ENCODE measurements at regions not wholly inside any gene's neighbourhood (a gene's known extent, or its start where the extent isn't known, plus 50 kb on each side); places are given as distances from the start of the nearest gene placed in this dataset.

DNA sequence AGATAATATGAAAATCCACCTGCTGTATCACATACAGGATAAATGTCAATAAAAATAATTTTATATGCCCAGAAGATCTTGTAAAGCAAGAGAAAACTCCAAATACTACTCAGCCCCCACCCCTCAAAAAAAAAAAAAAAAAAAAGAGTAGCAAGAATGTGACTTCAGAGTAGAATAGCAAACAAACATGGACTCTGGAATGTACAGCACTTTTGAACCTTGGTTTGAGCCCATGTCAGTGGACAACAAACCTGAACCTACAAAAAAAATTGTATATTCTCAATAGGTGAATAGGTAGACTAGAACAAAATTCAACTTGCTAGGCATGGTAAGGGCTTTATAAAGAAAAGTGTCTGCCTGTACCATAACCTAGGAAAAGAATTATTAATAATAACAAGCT lies 428.0 kb downstream of the SLITRK6 start:
- DNase-seq = no peak

DNA sequence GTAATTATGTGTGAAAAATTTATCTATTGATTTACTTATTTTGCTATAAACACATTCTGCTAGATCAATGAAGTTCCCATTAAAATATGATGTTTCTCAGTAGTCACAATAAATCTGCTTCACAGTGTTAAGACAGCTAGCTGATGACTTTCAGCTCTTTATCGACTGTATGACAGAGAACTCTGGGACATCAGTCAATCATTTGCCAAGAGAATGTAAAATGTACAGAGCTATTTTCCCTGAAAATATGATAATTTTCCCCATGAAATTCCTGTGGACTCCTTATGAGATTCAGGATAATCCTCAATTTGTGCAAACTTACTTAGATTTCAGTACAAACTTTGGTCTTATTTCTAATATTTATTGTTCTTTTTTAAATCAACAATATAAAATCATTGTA lies 430.5 kb downstream of the SLITRK6 start:
- no peak for DNase-seq

GRCh38 chr13:85367887-85368286 lies 431.3 kb downstream of the SLITRK6 start:
- no peak for DNase-seq

DNA sequence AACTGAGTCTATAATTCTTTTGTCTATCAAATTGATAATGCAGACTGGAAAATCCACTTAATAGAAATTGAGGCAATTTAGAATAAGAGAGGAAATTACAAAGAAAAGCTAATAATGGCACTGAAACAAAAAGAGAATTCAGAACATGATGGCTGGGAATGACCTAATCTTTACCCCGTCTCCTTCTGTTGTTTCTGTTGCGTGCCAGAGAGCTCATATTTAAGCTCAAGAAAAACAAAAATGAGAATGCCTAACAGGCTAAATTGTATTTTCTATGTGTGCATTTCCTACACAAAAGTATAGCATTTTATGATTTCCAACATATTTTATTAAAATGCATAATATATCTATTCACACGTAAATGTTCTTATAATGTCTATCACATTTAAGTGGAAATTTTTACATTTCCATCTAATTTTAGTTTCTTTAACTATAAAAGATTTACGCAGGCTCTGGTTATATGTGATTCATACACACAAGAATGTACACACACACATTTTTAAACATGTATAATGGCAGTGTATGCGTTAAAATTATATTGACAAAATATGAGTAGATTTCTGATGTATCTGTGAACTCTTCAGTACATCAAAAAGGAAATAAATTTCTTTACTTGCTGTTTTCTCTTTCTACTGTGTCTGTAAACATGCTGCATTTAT lies 432.3 kb downstream of the SLITRK6 start:
- DNase-seq = no peak

DNA sequence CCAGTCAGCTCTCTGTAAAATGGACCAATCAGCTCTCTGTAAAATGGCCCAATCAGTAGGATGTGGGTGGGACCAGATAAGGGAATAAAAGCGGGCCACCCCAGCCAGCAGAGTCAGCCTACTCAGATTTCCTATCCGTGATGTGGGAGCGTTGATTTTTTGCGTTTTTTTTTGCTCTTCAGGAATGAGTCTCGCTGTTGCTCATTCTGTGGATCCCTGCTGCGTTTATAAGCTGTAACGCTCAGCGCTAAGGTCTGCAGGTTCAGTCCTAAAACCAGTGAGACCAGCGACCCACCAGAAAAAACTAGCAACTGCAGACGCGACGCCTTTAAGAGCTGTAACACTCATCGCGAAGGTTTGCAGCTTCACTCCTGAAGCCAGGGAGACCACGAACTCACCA lies 435.7 kb downstream of the SLITRK6 start:
- no peak for DNase-seq

GRCh38 chr13:85362980-85363379 lies 436.2 kb downstream of the SLITRK6 start:
- no peak for DNase-seq

- no peak for DNase-seq
Observed at GRCh38 chr13:85347251-85347650, 452.0 kb downstream of the SLITRK6 start.

DNA sequence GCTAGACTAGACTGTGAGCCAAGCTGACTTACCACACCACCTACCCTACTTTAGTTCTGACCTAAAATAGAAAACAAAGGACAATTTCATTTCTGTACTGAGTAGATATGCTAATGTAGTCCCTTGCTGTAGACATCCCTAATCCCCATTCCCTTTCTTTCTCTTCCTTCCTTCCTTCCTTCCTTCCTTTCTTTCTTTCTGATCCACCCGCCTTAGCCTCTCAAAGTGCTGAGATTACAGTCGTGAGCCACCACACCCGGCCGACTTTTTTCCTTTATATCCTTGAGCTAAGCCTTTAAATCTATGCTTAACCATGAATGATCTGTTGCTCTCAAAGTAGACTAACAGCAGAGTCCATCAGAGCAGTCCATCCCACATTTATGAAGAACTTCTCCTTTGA lies 465.0 kb downstream of the SLITRK6 start:
- no peak for DNase-seq

GRCh38 chr13:85333506-85334020 lies 465.7 kb downstream of the SLITRK6 start:
- no peak for DNase-seq

DNA sequence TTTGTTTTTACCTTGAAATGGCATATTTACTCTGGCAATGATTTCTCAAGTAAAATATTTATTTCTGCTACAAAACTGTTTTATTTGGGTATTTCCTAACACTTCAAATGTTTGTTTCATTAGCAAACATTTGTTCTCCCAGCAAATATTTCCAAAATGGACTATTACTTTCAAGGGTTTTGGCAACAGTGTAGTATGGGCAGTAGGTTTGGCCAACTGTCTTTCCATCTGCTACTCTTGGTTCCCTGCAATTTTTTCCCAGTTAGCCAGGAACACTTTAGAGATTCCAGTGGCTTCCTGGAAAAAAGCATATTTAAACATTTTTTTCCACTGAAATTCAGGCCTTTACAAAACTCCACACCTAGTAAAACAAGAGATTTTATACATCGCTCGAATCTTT lies 466.6 kb downstream of the SLITRK6 start:
- DNase-seq = no peak

- DNase-seq = no peak
Observed at GRCh38 chr13:85321734-85322133, 477.5 kb downstream of the SLITRK6 start.

DNA sequence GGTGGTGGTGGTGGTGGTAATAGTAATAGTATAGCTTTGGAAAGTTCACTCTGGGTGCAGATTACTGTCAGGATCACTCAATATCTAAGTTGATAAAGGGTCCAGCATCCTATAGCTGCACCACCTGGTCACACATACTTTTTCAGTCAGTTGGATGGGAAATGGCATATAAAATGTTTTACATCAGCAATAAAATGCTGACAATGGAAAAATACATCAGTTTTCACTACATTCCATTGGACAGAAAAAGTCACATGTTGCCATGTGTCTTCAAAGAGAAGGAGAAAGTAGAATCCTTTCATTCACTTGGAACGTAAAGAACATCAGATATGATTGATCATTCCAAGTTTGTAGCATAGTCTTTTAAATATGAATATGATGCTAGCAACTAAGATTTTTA lies 481.4 kb downstream of the SLITRK6 start:
- DNase-seq = no peak

DNA sequence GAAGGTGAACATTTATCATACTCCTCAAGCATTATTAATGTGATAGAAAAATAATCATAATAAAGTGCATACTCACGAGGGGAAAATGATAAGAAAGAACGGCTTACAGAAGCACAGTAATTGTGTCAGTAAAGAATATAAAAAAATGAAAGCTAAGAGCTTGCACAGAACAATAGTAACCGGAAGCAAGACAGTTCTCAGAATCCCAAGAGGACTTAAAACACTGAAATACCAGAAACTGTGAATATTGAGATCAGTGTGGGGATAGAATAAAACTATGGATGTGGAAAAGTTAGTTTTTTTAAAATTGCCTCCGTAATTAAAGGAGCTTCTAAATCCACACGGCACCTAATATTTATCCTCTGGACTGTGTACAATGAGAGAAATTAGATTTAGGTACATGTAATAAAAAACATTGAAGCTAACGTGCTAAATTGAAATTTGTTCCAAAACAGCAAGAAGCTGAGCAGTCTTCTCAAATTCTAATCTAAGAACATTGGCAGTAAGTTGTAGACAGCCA lies 482.7 kb downstream of the SLITRK6 start:
- DNase-seq = no peak

- DNase-seq = no peak
Observed at GRCh38 chr13:85314686-85315085, 484.5 kb downstream of the SLITRK6 start.

DNA sequence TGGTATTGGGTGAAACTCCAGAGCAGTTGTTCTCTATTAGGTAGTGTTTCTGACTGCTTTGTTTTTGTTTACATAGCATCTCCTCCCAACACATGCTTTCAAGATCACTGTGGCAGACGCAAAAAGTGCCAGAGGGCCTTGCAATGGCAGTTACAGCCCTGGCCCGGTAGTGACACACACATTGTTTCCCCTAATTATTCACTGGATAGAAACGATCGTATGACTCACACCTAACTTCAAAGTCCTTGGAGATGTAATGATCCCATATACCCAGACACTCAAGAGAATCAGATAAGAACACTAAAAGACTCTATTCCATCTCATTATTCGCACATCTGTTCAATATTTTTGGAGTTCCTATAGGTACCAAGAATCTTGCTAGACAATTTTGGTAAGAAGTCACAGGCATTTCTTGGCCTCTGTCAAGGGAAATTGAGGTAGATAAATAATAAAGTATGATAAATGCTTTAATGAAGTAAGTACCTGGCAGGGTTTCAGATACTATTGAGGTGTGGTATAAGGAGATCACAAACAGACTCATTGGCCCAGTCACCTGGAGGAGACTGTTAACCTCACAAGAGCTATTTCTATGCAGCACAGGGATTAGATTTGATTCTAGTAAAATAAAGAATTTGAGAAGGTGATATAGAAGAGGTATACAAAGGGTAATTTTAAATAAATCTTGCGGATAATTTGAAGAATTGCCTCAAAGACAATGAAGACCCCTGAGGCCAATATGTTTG lies 485.3 kb downstream of the SLITRK6 start:
- DNase-seq = no peak

DNA sequence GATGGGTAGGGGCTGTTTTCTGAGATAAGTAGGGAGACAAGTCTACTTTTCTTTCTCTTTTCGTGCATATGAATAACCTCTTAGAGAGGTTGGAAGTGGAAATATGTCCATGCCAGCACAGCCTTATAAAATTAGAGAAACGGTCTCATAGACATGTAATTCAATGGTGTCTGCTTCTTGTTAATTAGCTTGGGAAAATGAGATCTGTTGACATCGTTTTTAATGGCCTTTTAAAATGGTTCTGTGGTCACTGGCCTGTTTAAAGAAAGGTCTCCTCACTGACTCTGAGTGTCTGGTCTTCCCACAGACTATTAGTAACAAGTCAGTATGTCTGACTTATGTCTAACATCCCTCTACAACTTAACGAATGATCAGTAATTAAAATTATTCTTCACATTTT lies 487.1 kb downstream of the SLITRK6 start:
- no peak for DNase-seq

DNA sequence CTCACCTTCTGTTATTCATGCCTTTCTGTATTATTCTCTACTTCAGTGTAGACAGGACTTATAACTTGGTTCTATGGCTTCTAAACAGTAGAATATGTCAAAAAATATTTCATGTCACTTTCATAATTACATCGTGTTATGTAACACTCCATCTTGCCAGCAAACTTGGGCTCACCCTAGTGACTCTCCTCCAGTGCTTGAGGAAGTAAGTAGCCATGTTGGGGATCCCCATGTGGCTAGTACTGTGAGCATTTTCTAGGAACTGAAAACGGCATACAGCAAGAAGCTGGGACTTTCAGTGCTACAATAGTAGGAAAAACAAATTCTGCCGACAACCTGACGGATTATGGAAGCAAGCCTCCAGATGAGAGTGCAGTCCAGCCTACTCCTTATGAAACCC lies 495.6 kb downstream of the SLITRK6 start:
- DNase-seq = no peak

DNA sequence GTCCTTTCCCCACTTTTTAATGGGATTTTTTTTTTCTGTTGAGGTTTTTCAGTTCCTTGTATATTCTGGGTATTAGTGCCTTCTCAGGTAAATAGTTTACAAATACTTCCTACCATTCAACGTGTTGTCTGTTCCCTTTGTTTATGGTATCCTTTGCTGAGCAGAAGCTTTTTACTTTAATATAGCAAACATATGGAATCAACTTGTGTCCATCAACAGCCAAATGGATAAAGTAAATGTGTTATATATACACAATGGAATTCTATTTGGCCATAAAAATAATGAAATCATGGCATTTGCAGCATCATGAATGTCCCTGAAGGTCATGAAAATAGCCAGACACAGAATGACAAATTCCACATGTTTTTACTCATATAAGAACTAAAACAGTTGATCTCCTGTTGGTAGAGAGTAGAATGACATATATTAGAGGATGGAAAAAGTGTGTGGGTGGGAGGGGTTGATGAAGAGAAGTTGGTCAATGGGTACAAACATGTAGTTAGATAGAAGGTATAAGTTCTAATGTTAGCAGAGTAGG lies 500.8 kb downstream of the SLITRK6 start:
- no peak for DNase-seq

DNA sequence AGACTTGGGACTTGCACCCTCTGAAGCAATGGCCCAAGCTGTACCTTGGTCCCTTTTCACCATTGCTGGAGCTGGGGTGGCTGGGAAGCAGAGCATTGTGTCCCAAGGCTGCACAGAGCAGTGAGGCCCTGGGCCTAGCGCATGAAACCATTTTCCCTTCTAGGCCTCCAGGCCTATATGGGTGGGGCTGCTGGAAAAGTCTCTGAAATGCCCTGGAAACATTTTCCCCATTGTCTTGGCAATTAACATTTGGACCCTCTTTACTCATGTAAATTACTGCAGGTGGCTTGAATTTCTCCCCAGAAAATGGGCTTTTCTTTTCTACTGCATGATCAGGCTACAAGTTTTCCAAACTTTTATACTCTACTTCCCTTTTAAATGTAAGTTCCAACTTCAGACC lies 510.5 kb downstream of the SLITRK6 start:
- no peak for DNase-seq

GRCh38 chr13:85287528-85287927 lies 511.7 kb downstream of the SLITRK6 start:
- no peak for DNase-seq

DNA sequence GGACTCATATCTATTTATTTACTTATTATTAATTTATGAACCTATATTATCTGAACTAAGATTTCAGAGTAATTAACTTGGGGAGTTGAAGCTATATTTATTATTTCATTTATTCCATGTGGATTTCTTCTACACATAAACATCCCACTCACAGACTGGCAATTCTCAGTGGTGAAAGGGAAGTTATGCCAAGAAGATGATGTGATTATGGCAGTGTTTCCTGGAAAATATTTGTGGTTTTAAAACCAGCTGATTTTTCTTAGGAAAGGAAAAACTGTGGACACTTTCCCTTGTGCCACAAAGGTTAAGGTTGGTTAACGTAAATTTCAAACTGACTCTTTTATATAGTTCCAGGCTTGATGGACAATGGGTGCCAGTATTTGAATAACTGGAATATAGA lies 513.1 kb downstream of the SLITRK6 start:
- no peak for DNase-seq

- no peak for DNase-seq
Observed at GRCh38 chr13:85284349-85284748, 514.9 kb downstream of the SLITRK6 start.

DNA sequence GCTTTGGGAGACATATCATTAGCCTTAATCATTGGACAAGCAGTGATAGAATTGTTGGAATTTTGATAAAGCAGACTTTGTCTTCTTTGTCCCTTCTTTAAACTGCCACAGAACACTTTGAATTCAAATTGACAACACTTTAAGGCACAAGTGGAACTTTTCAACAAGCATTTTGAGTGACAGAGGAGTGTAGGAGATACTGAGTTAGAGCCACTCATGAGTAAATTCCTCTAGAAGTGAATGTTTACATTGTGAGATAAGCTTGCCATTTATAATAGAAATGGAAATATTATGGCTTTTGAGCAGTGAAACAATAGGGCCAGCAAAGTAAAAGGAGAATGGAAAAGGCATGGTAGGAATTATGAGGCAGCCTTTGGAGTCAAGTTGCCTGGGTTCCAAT lies 515.8 kb downstream of the SLITRK6 start:
- DNase-seq = no peak

- no peak for DNase-seq
Observed at GRCh38 chr13:85282876-85283275, 516.3 kb downstream of the SLITRK6 start.

Data from SIG-M5 (cell line).